Mesothelial cell of epicardium (in vitro differentiated cells): ENCODE measurements at regions not wholly inside any gene's neighbourhood (a gene's known extent, or its start where the extent isn't known, plus 50 kb on each side); places are given as distances from the start of the nearest gene placed in this dataset.

Experiments
- DNase-seq, 2 experiments: peaks; one replicate each; pipeline ENCODE4 v3.0.0; 2021; ENCODE audit warnings: low spot score in 2 of 2; ENCODE audit not compliant: unreplicated experiment in 2 of 2
- H3K27ac Mint-ChIP-seq: 2 replicates; pipeline ENCODE4 v1.8.0; 2021; ENCODE audit warnings: mixed read lengths
- H3K27me3 Mint-ChIP-seq: 2 replicates; pipeline ENCODE4 v1.8.0; 2021; ENCODE audit warnings: low read depth, mixed read lengths
- H3K36me3 Mint-ChIP-seq: 2 replicates; pipeline ENCODE4 v1.8.0; 2021; ENCODE audit warnings: mixed read lengths
- H3K4me1 Mint-ChIP-seq: 2 replicates; pipeline ENCODE4 v1.8.0; 2021; ENCODE audit warnings: mixed read lengths
- H3K4me3 Mint-ChIP-seq: 2 replicates; pipeline ENCODE4 v1.8.0; 2021; ENCODE audit warnings: mild to moderate bottlenecking, moderate library complexity, mixed read lengths
- H3K9me3 Mint-ChIP-seq: 2 replicates; pipeline ENCODE4 v1.8.0; 2021; ENCODE audit warnings: mixed read lengths
- TF ChIP-seq, protein P1 (sequence below): fragments of 200-600 bp; sonication (generic); IDR thresholded peaks from one replicate; pipeline ENCODE4 v1.5.0; 2021; ENCODE audit warnings: antibody characterized with exemption; ENCODE audit not compliant: unreplicated experiment

- H3K4me1 Mint-ChIP-seq: peaks cover 13% of the 10 kb centered on the region
- no peak overlapping the region for H3K4me3 Mint-ChIP-seq
- no peak overlapping the region for H3K27ac Mint-ChIP-seq
- no peak for DNase-seq
- TF ChIP-seq, protein P1, sequence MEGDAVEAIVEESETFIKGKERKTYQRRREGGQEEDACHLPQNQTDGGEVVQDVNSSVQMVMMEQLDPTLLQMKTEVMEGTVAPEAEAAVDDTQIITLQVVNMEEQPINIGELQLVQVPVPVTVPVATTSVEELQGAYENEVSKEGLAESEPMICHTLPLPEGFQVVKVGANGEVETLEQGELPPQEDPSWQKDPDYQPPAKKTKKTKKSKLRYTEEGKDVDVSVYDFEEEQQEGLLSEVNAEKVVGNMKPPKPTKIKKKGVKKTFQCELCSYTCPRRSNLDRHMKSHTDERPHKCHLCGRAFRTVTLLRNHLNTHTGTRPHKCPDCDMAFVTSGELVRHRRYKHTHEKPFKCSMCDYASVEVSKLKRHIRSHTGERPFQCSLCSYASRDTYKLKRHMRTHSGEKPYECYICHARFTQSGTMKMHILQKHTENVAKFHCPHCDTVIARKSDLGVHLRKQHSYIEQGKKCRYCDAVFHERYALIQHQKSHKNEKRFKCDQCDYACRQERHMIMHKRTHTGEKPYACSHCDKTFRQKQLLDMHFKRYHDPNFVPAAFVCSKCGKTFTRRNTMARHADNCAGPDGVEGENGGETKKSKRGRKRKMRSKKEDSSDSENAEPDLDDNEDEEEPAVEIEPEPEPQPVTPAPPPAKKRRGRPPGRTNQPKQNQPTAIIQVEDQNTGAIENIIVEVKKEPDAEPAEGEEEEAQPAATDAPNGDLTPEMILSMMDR: no peak
- no peaks in the 10 kb centered on the region for H3K27me3 Mint-ChIP-seq
- peaks cover 24% of the 10 kb centered on the region for H3K9me3 Mint-ChIP-seq
- H3K36me3 Mint-ChIP-seq: peaks cover 6% of the 10 kb centered on the region
Observed at GRCh38 chr2:128805237-128805636, 486.6 kb upstream of the HS6ST1 start.

- TF ChIP-seq, protein P1: no peak
- no peak overlapping the region for H3K4me3 Mint-ChIP-seq
- peaks cover 13% of the 10 kb centered on the region for H3K4me1 Mint-ChIP-seq
- H3K27me3 Mint-ChIP-seq: no peaks in the 10 kb centered on the region
- H3K27ac Mint-ChIP-seq: no peak overlapping the region
- peaks cover 30% of the 10 kb centered on the region for H3K9me3 Mint-ChIP-seq
- peaks cover 6% of the 10 kb centered on the region for H3K36me3 Mint-ChIP-seq
- no peak for DNase-seq
Observed at GRCh38 chr2:128805918-128806317, 487.2 kb upstream of the HS6ST1 start.

- Mint-ChIP-seq H3K27me3 (no peaks in the 10 kb centered on the region), H3K27ac (no peak overlapping the region), H3K9me3 (peaks cover 30% of the 10 kb centered on the region), H3K4me1 (peaks cover 9% of the 10 kb centered on the region), H3K4me3 (no peak overlapping the region), H3K36me3 (peaks cover 6% of the 10 kb centered on the region)
- TF ChIP-seq, protein P1: no peak
- DNase-seq: no peak
Observed at GRCh38 chr2:128807317-128807716, 488.6 kb upstream of the HS6ST1 start.

DNA sequence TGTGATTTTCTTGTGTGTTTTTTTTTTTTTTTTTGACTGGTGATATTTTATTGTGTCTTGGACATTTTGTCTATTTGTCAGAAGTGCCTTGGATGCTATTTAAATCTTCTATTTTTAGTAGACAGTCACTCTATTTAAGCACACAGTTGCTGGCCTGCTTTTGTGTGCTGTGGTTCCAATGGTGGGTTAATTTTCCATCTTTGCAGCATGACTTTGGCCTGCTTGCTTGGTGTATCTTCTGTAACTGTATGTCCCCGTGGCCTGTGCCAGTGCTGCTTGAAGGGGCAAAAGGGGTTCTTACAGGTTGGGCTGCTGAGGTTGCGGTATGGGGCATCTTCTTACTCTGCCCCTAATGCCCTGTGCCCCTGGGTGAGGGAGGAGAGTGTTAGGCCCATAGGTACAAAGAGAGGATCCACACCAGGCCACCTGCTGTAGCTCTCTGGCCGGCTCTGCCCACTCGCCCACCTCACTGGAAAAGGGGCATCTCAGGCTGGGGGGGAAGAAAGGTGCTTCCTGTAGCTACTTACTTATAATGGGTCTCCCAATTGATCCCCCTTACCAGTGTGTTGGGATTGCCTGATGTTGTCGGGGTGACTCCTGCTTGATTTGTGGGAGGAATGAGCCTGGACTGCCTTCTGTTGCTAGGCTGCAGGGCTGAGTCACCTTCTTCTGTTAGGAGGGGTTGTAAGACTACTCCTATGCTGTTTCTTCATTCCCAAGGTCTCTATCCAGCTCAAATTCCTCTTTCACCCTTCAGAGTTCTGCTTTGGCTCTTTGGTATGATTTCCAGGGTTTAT is 490.0 kb upstream of the HS6ST1 start:
- Mint-ChIP-seq H3K36me3 (peaks cover 6% of the 10 kb centered on the region), H3K27ac (no peak overlapping the region), H3K4me1 (no peaks in the 10 kb centered on the region), H3K27me3 (no peaks in the 10 kb centered on the region), H3K9me3 (peaks cover 30% of the 10 kb centered on the region), H3K4me3 (no peak overlapping the region)
- TF ChIP-seq, protein P1: no peak
- no peak for DNase-seq

DNA sequence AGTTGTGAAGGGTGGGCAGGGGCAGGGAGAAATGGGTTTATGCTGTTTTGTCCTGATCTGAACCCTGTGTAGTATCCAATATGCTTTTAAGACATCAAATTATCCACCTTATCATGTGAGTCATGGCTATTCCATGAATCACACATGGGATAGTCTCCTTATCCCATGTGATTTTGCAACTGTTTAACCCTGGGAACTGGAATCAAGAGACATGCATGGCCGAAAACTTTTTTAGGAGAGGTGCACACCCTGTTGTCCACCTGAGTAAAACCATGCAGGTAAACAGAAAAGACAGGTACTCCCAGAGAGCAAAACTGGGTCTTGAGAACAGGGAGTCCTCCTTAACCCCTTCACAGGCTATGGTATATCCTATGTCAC is 490.6 kb upstream of the HS6ST1 start:
- no peak for DNase-seq
- H3K36me3 Mint-ChIP-seq: peaks cover 6% of the 10 kb centered on the region
- H3K4me3 Mint-ChIP-seq: no peak overlapping the region
- peaks cover 30% of the 10 kb centered on the region for H3K9me3 Mint-ChIP-seq
- TF ChIP-seq, protein P1: no peak
- H3K27me3 Mint-ChIP-seq: no peaks in the 10 kb centered on the region
- H3K4me1 Mint-ChIP-seq: no peaks in the 10 kb centered on the region
- no peak overlapping the region for H3K27ac Mint-ChIP-seq
